H1 (cell line): ENCODE measurements at regions not wholly inside any gene's neighbourhood (a gene's known extent, or its start where the extent isn't known, plus 50 kb on each side); places are given as distances from the start of the nearest gene placed in this dataset.

Experiments used
- CTCF ChIA-PET: fragments of 300-600 bp; sonication (Branson Sonifier 250); formaldehyde crosslinking; loops from one replicate; lab custom pipeline; 2021; ENCODE audit not compliant: partially characterized antibody; lab: Charles Lee
- POLR2A ChIA-PET: fragments of 300-600 bp; sonication (Branson Sonifier 250); formaldehyde crosslinking; loops from one replicate; lab custom pipeline; 2021; ENCODE audit warnings: inconsistent platforms; ENCODE audit not compliant: partially characterized antibody; lab: Charles Lee
- DNase-seq, 2 experiments: peaks; one replicate each; pipeline versions ENCODE4 v3.0.0 to v3.0.0-alpha.2; 2010 to 2022; ENCODE audit warnings: low spot score in 2 of 2, low read depth in 1 of 2, mixed read lengths in 1 of 2
- FAIRE-seq: peaks from 2 replicates; lab custom pipeline; 2011; peaks lifted over from hg19 to GRCh38; lab: Jason Lieb, UNC
- H2AFZ ChIP-seq: 2 replicates; pipeline ENCODE4 v1.8.1; 2012; ENCODE audit warnings: low read length, inconsistent platforms
- H2AK5ac ChIP-seq: 2 replicates; pipeline ENCODE4 v1.6.1; 2013; ENCODE audit warnings: low read depth, low read length
- H2BK120ac ChIP-seq: replicated peaks from 2 replicates; pipeline ENCODE3; 2013; ENCODE audit warnings: low read depth, low read length, inconsistent platforms
- H2BK12ac ChIP-seq: 2 replicates; pipeline ENCODE4 v1.6.1; 2013; ENCODE audit warnings: low read depth, low read length
- H2BK15ac ChIP-seq: 2 replicates; pipeline ENCODE4 v1.6.1; 2013; ENCODE audit warnings: low read length
- H2BK20ac ChIP-seq: 2 replicates; pipeline ENCODE4 v1.6.1; 2013; ENCODE audit warnings: low read length
- H2BK5ac ChIP-seq: 2 replicates; pipeline ENCODE4 v1.6.1; 2013; ENCODE audit warnings: low read depth, low read length
- H3K14ac ChIP-seq: 2 replicates; pipeline ENCODE4 v1.6.1; 2013; ENCODE audit warnings: inconsistent platforms; ENCODE audit not compliant: insufficient read length
- H3K18ac ChIP-seq: 2 replicates; pipeline ENCODE4 v1.6.1; 2013; ENCODE audit warnings: low read length; ENCODE audit errors: extremely low read depth
- H3K23ac ChIP-seq: 2 replicates; pipeline ENCODE4 v1.6.1; 2013; ENCODE audit warnings: inconsistent platforms; ENCODE audit not compliant: insufficient read length
- H3K23me2 ChIP-seq: 2 replicates; pipeline ENCODE4 v1.6.1; 2013; ENCODE audit warnings: low read depth, low read length
- H3K27ac ChIP-seq: 2 replicates; pipeline ENCODE4 v1.6.1; 2011; ENCODE audit warnings: low read depth, low read length, inconsistent platforms
- H3K27me3 ChIP-seq, 4 experiments: replicated peaks in 1 of 4; 1 replicate in 1 of 4; 2 replicates in 3 of 4; pipeline versions ENCODE4 v1.6.1 to v1.8.1; 2011 to 2013; ENCODE audit warnings: low read length in 3 of 4, mild to moderate bottlenecking in 3 of 4, inconsistent platforms in 2 of 4, mixed read lengths in 2 of 4, moderate library complexity in 1 of 4; ENCODE audit not compliant: control insufficient read depth in 3 of 4, insufficient read depth in 3 of 4; ENCODE audit errors: extremely low read depth in 1 of 4
- H3K36me3 ChIP-seq, 4 experiments: 2 replicates each; pipeline versions ENCODE4 v1.6.1 to v1.8.1; 2011 to 2013; ENCODE audit warnings: mild to moderate bottlenecking in 4 of 4, low read length in 3 of 4, moderate library complexity in 2 of 4, control low read depth in 1 of 4, inconsistent platforms in 1 of 4; ENCODE audit not compliant: insufficient read depth in 4 of 4, control insufficient read depth in 2 of 4
- H3K4ac ChIP-seq: replicated peaks from 2 replicates; pipeline ENCODE3; 2013; ENCODE audit warnings: low read length, low read depth, mixed read lengths, inconsistent platforms; ENCODE audit not compliant: insufficient read length
- H3K4me1 ChIP-seq, 4 experiments: replicated peaks in 1 of 4; 1 replicate in 1 of 4; 2 replicates in 3 of 4; pipeline versions ENCODE4 v1.6.1 to v1.8.1; 2011 to 2013; ENCODE audit warnings: low read length in 3 of 4, inconsistent platforms in 2 of 4, mixed read lengths in 1 of 4; ENCODE audit not compliant: insufficient read depth in 4 of 4, control insufficient read depth in 3 of 4
- H3K4me2 ChIP-seq, 2 experiments: 2 replicates each; pipeline versions ENCODE4 v1.6.1 to v1.8.1; 2011 to 2013; ENCODE audit warnings: low read depth in 2 of 2, low read length in 2 of 2, control low read depth in 1 of 2, inconsistent platforms in 1 of 2, mild to moderate bottlenecking in 1 of 2; ENCODE audit not compliant: insufficient read depth in 1 of 2
- H3K4me3 ChIP-seq, 4 experiments: fragments of 200-600, 300-600 bp in 1 of 4; sonication (generic), shearing (Covaris generic), sonication (Bioruptor Twin) in 1 of 4; 2 replicates each; pipeline versions ENCODE4 v1.5.1 to v1.8.1; 2011 to 2016; ENCODE audit warnings: low read length in 4 of 4, low read depth in 3 of 4, control low read depth in 2 of 4, inconsistent platforms in 2 of 4, mild to moderate bottlenecking in 2 of 4, mixed read lengths in 1 of 4, moderate library complexity in 1 of 4; ENCODE audit not compliant: insufficient read depth in 2 of 4; ENCODE audit errors: extremely low read depth in 1 of 4
- H3K56ac ChIP-seq: replicated peaks from 2 replicates; pipeline ENCODE3; 2013; ENCODE audit warnings: low read depth, mild to moderate bottlenecking, mixed read lengths, low read length, inconsistent platforms; ENCODE audit not compliant: insufficient read length
- H3K79me1 ChIP-seq: 2 replicates; pipeline ENCODE4 v1.6.1; 2013; ENCODE audit warnings: low read depth, low read length, control low read depth
- H3K79me2 ChIP-seq, 2 experiments: 2 replicates each; pipeline versions ENCODE4 v1.6.1 to v1.8.1; 2012 to 2013; ENCODE audit warnings: low read length in 2 of 2, mild to moderate bottlenecking in 2 of 2, inconsistent platforms in 1 of 2; ENCODE audit not compliant: insufficient read depth in 2 of 2, control insufficient read depth in 1 of 2
- H3K9ac ChIP-seq, 4 experiments: replicated peaks in 1 of 4; 1 replicate in 1 of 4; 2 replicates in 3 of 4; pipeline versions ENCODE4 v1.6.1 to v1.8.1; 2011 to 2013; ENCODE audit warnings: low read depth in 3 of 4, low read length in 3 of 4, control low read depth in 2 of 4, mild to moderate bottlenecking in 2 of 4, moderate library complexity in 2 of 4, inconsistent platforms in 1 of 4; ENCODE audit errors: extremely low read depth in 1 of 4
- H3K9me3 ChIP-seq, 2 experiments: 2 replicates each; pipeline versions ENCODE4 v1.6.1 to v1.8.1; 2012 to 2013; ENCODE audit warnings: mild to moderate bottlenecking in 2 of 2, moderate library complexity in 2 of 2, control low read depth in 1 of 2, inconsistent platforms in 1 of 2, low read depth in 1 of 2, low read length in 1 of 2, mixed read lengths in 1 of 2; ENCODE audit not compliant: insufficient read depth in 2 of 2
- H4K20me1 ChIP-seq, 2 experiments: replicated peaks in 1 of 2; 2 replicates each; pipeline versions ENCODE3 to v1.8.1; 2011 to 2013; ENCODE audit warnings: inconsistent platforms in 2 of 2, low read length in 2 of 2, mild to moderate bottlenecking in 1 of 2; ENCODE audit not compliant: insufficient read depth in 2 of 2, control insufficient read depth in 1 of 2
- H4K5ac ChIP-seq: 2 replicates; pipeline ENCODE4 v1.6.1; 2013; ENCODE audit warnings: low read length, low read depth, mixed read lengths, inconsistent platforms; ENCODE audit not compliant: insufficient read length
- H4K8ac ChIP-seq: 2 replicates; pipeline ENCODE4 v1.8.0; 2013; ENCODE audit warnings: mild to moderate bottlenecking, moderate library complexity, low read length, inconsistent platforms; ENCODE audit not compliant: insufficient read depth; ENCODE audit errors: extremely low read depth
- H4K91ac ChIP-seq: replicated peaks from 2 replicates; pipeline ENCODE3; 2013; ENCODE audit warnings: low read length, mixed read lengths, inconsistent platforms; ENCODE audit not compliant: insufficient read length
- ASH2L ChIP-seq: fragments of 200-600, 300-600 bp; sonication (generic); IDR thresholded peaks from one replicate; pipeline ENCODE4 v1.7.1; 2017; ENCODE audit warnings: low read length
- CBX5 ChIP-seq: fragments of 300-800, 300-1000 bp; sonication (generic); IDR thresholded peaks from 2 replicates; pipeline ENCODE4 v1.7.1; 2016; ENCODE audit warnings: antibody characterized with exemption, low read length, low read depth
- SP1 ChIP-seq: IDR thresholded peaks from 2 replicates; pipeline ENCODE4 v1.6.1; 2011; ENCODE audit warnings: low read depth, low read length
- TAF1 ChIP-seq: IDR thresholded peaks from 2 replicates; pipeline ENCODE4 v1.6.1; 2011; ENCODE audit warnings: mild to moderate bottlenecking, low read depth, low read length
- TAF7 ChIP-seq: optimal IDR thresholded peaks from 2 replicates; pipeline ENCODE3; 2011; ENCODE audit warnings: low read depth, mild to moderate bottlenecking, inconsistent platforms, low read length, moderate library complexity, borderline replicate concordance
- TEAD4 ChIP-seq: IDR thresholded peaks from 2 replicates; pipeline ENCODE4 v1.6.1; 2012; ENCODE audit warnings: low read depth, low read length, inconsistent platforms, mixed read lengths
- YY1 ChIP-seq: IDR thresholded peaks from 2 replicates; pipeline ENCODE4 v1.6.1; 2011; ENCODE audit warnings: low read depth, mild to moderate bottlenecking, low read length
- ZNF274 ChIP-seq: IDR thresholded peaks from 2 replicates; pipeline ENCODE4 v1.7.0; 2012; ENCODE audit warnings: low read length, borderline replicate concordance; ENCODE audit errors: extremely low read depth
- WGBS, 2 experiments: shearing (Covaris generic) in 1 of 2; methylation state at CpG; one replicate each; pipeline versions ENCODE4 v1.1.6 to v1.1.7; 2013 to 2015; ENCODE audit warnings: low lambda C conversion rate in 2 of 2, mixed read lengths in 2 of 2, inconsistent platforms in 1 of 2, low coverage in 1 of 2, missing lambda C conversion rate in 1 of 2; ENCODE audit not compliant: insufficient replicate concordance in 2 of 2, insufficient coverage in 1 of 2, insufficient read length in 1 of 2; ENCODE audit errors: extremely low coverage in 1 of 2, missing lambda C conversion rate in 1 of 2; 5-methylcytosine and 5-hydroxymethylcytosine counted together
- TF ChIP-seq, protein P1 (sequence below): IDR thresholded peaks from 2 replicates; pipeline ENCODE4 v1.6.1; 2012; ENCODE audit warnings: inconsistent platforms
- TF ChIP-seq, protein P2 (sequence below): IDR thresholded peaks from 2 replicates; pipeline ENCODE4 v1.6.1; 2011; ENCODE audit warnings: low read depth, mild to moderate bottlenecking, low read length; ENCODE audit not compliant: insufficient read depth

DNA sequence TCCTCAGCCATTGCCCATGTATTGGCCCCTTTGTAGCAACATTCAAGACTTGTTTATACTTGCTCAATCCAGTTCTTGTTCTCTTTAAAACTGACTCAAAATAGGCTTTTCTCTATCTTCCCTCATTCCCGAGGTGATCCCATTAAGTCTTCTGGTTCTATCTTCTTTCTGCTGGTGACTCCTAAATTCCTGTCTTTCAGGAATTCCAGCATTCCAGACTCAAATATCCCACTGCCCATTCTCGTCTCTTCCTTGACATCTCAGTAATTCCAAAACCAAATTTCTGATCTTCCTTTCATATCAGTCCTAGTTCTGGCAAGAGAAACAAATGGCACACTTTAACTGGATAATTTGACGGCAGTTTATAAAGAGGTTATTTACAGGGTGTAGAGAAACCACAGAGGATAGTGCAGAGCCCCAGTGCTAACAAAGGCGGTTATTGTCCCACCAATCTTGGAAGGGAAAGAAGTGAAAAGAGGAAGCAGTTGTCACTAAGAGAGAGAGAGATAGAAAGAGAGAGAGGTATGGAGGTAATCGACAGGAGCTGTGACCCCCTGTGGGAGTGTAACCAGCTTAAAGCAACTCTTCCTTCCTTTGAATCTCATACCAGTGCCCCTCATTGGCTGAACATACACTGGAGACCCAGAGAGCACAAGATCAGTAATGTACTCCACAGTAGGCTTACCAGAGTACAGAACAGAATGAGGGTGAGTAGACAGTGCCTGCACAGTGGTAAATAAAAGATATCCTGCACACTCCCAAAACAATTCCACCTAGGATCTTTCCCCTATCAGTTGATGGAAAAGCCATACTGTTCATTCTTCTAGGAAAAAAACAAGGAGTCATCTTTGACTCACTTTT lies 177.6 kb upstream of the LMNTD1 start:
- Histone ChIP-seq H4K8ac (no peak overlapping the region), H2BK20ac (no peak overlapping the region), H4K5ac (no peak overlapping the region), H3K27ac (no peak overlapping the region), H3K4ac (no peak overlapping the region), H3K23me2 (0 out of 2 replicates have a peak, but pooled peaks cover 2% of the 10 kb centered on the region), H3K79me2 (no peaks in the 10 kb centered on the region), H3K36me3 (no peaks in the 10 kb centered on the region), H2BK12ac (no peak overlapping the region), H3K4me3 (no peak overlapping the region), H2AFZ (peak overlapping the region; percentile 97), H3K56ac (no peak overlapping the region), H4K91ac (no peak overlapping the region), H3K4me1 (peaks cover 0 to 6% (median 0%) of the 10 kb centered on the region in 4 experiments; a peak in 1 of 7 replicates), H2BK5ac (no peak overlapping the region), H3K9me3 (no peaks in the 10 kb centered on the region), H2BK15ac (no peak overlapping the region), H3K79me1 (no peaks in the 10 kb centered on the region), H4K20me1 (no peaks in the 10 kb centered on the region), H3K4me2 (no peak overlapping the region), H3K18ac (no peak overlapping the region), H2AK5ac (no peak overlapping the region; the same call in 1 of the 2 replicates), H3K23ac (no peak overlapping the region), H3K27me3 (no peaks in the 10 kb centered on the region), H3K14ac (no peak overlapping the region), H3K9ac (no peak overlapping the region), H2BK120ac (no peak overlapping the region)
- TF ChIP-seq TAF1 (no peak), CBX5 (no peak), TAF7 (no peak), YY1 (no peak), SP1 (peak; percentile 55; the same call in 1 of the 2 replicates), ASH2L (no peak), TEAD4 (peak; percentile 79; the same call in 1 of the 2 replicates), ZNF274 (no peak)
- TF ChIP-seq, protein P1, sequence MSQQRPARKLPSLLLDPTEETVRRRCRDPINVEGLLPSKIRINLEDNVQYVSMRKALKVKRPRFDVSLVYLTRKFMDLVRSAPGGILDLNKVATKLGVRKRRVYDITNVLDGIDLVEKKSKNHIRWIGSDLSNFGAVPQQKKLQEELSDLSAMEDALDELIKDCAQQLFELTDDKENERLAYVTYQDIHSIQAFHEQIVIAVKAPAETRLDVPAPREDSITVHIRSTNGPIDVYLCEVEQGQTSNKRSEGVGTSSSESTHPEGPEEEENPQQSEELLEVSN = no peak
- TF ChIP-seq, protein P2, sequence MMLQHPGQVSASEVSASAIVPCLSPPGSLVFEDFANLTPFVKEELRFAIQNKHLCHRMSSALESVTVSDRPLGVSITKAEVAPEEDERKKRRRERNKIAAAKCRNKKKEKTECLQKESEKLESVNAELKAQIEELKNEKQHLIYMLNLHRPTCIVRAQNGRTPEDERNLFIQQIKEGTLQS = no peak
- CTCF ChIA-PET = no interaction called here
- POLR2A ChIA-PET = no interaction called here
- FAIRE-seq (peak; percentile 32), DNase-seq (no peak)
- WGBS, 2 experiments = 84% methylated on average over 5 of the region's 5 CpGs; no CpG with 5 or more reads in 1 of the 2 experiments
